ENCODE measurements at regions not wholly inside any gene's neighbourhood (a gene's known extent, or its start where the extent isn't known, plus 50 kb on each side); places are given as distances from the start of the nearest gene placed in this dataset.

DNA sequence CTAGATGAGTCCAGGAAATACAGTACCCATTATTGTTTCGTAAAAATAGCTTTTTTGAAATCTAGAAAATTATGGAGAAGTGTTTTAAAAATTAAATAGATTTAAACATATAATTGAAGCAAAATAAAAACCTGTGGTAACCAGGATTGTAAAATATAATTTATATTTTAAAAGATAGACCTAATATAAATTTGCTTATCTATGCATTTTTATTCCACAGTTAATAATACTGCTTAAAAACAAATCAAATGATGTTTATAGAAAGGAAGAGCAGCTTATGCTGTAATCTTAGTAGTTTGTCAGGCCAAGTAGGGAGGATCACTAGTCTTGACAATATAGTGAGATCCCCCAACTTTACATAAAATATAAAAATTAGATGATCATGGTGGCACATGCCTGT is 388.9 kb upstream of the CNTNAP5 start:
- CTCF ChIA-PET, result no interaction called here
- Histone ChIP-seq H3K36me3 (ENCODE audit: control insufficient read depth, insufficient read depth, low read length) (no peaks in the 10 kb centered on the region), H3K9me3 (ENCODE audit: control insufficient read depth, insufficient read depth, low read depth, low read length) (no peaks in the 10 kb centered on the region), H3K4me3 (ENCODE audit: low read depth in 2 of 2, low read length in 2 of 2) (no peak overlapping the region), H3K4me1 (ENCODE audit: control insufficient read depth, insufficient read depth, low read length) (no peaks in the 10 kb centered on the region), H3K27ac (ENCODE audit: low read length) (no peak overlapping the region), H3K27me3 (ENCODE audit: control insufficient read depth, insufficient read depth, low read length) (no peaks in the 10 kb centered on the region)
- no TSS peak for BruUV-seq (replicated peaks)
- DNase-seq (ENCODE audit: low read depth, low spot score) (no peak), ATAC-seq (no peak)
- POLR2A ChIA-PET, result no interaction called here
- TF ChIP-seq SIN3A (IDR thresholded peaks at IDR 0.05; ENCODE audit: borderline replicate concordance, insufficient read depth, low read depth, low read length), result no peak
- TF ChIP-seq POLR2AphosphoS5 (IDR thresholded peaks at IDR 0.05; ENCODE audit: low read depth, low read length), result no peak
- no peak for TF ChIP-seq TCF7L2 (IDR thresholded peaks at IDR 0.05; ENCODE audit: low read depth, low read length)
- TF ChIP-seq, protein P1, sequence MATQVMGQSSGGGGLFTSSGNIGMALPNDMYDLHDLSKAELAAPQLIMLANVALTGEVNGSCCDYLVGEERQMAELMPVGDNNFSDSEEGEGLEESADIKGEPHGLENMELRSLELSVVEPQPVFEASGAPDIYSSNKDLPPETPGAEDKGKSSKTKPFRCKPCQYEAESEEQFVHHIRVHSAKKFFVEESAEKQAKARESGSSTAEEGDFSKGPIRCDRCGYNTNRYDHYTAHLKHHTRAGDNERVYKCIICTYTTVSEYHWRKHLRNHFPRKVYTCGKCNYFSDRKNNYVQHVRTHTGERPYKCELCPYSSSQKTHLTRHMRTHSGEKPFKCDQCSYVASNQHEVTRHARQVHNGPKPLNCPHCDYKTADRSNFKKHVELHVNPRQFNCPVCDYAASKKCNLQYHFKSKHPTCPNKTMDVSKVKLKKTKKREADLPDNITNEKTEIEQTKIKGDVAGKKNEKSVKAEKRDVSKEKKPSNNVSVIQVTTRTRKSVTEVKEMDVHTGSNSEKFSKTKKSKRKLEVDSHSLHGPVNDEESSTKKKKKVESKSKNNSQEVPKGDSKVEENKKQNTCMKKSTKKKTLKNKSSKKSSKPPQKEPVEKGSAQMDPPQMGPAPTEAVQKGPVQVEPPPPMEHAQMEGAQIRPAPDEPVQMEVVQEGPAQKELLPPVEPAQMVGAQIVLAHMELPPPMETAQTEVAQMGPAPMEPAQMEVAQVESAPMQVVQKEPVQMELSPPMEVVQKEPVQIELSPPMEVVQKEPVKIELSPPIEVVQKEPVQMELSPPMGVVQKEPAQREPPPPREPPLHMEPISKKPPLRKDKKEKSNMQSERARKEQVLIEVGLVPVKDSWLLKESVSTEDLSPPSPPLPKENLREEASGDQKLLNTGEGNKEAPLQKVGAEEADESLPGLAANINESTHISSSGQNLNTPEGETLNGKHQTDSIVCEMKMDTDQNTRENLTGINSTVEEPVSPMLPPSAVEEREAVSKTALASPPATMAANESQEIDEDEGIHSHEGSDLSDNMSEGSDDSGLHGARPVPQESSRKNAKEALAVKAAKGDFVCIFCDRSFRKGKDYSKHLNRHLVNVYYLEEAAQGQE (IDR thresholded peaks at IDR 0.05; ENCODE audit: insufficient read depth in 1 of 2, low read depth in 2 of 2, low read length in 1 of 2), result no peak
- TF ChIP-seq, protein P2, sequence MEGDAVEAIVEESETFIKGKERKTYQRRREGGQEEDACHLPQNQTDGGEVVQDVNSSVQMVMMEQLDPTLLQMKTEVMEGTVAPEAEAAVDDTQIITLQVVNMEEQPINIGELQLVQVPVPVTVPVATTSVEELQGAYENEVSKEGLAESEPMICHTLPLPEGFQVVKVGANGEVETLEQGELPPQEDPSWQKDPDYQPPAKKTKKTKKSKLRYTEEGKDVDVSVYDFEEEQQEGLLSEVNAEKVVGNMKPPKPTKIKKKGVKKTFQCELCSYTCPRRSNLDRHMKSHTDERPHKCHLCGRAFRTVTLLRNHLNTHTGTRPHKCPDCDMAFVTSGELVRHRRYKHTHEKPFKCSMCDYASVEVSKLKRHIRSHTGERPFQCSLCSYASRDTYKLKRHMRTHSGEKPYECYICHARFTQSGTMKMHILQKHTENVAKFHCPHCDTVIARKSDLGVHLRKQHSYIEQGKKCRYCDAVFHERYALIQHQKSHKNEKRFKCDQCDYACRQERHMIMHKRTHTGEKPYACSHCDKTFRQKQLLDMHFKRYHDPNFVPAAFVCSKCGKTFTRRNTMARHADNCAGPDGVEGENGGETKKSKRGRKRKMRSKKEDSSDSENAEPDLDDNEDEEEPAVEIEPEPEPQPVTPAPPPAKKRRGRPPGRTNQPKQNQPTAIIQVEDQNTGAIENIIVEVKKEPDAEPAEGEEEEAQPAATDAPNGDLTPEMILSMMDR (IDR thresholded peaks at IDR 0.05), result no peak
- intact Hi-C loops (cut with micrococcal nuclease; ENCODE audit: unreplicated experiment) (no loop called here), in situ Hi-C loops (cut with HindIII; ENCODE audit: low pct_unique_long_range_greater_than_20kb, low sequenced_read_pairs) (no loop called here)

DNA sequence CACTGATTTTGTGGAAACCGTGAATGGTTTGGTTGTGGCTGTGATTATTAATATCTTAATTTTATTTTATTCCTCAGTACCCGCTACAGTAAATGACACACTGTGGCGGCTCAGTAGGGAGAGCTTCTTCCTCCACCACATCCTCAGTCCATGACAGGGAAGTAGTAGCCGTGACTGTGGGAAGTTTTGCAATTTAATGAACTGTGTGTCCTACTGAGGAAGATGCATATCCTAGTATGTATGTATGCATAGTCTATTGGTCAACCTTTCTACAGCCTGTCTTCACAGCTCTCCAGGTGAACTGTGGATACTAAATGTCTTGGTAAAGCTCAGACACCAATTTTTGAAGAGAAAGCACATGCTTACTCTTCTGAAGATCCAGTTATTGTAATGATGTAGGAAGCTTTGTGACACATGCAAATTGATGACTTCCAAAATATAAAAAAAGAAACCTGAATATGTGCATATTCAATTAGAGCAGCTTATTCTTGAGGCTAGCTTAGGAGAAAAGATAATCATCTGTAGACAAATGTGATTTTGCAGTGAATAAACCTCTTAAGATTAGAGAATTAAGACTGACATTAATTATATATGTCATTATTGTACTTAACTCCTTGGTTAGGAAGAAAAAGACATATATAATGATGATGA is 384.3 kb upstream of the CNTNAP5 start:
- in situ Hi-C loops (cut with HindIII; ENCODE audit: low pct_unique_long_range_greater_than_20kb, low sequenced_read_pairs), result no loop called here
- H3K9me3 ChIP-seq (ENCODE audit: control insufficient read depth, insufficient read depth, low read depth, low read length), result no peaks in the 10 kb centered on the region
- no peak overlapping the region for H3K27ac ChIP-seq (ENCODE audit: low read length)
- intact Hi-C loops (cut with micrococcal nuclease; ENCODE audit: unreplicated experiment), result no loop called here
- no peak overlapping the region for H3K4me3 ChIP-seq (ENCODE audit: low read depth in 2 of 2, low read length in 2 of 2)
- CTCF ChIA-PET, result no interaction called here
- POLR2A ChIA-PET, result no interaction called here
- DNase-seq (ENCODE audit: low read depth, low spot score) (no peak), ATAC-seq (no peak)
- H3K36me3 ChIP-seq (ENCODE audit: control insufficient read depth, insufficient read depth, low read length), result no peaks in the 10 kb centered on the region
- H3K4me1 ChIP-seq (ENCODE audit: control insufficient read depth, insufficient read depth, low read length), result no peaks in the 10 kb centered on the region
- no TSS peak for BruUV-seq (replicated peaks)
- no peak for TF ChIP-seq TCF7L2 (IDR thresholded peaks at IDR 0.05; ENCODE audit: low read depth, low read length)
- TF ChIP-seq SIN3A (IDR thresholded peaks at IDR 0.05; ENCODE audit: borderline replicate concordance, insufficient read depth, low read depth, low read length), result no peak
- TF ChIP-seq, protein P1 (IDR thresholded peaks at IDR 0.05; ENCODE audit: insufficient read depth in 1 of 2, low read depth in 2 of 2, low read length in 1 of 2), result no peak
- no peak for TF ChIP-seq POLR2AphosphoS5 (IDR thresholded peaks at IDR 0.05; ENCODE audit: low read depth, low read length)
- TF ChIP-seq, protein P2 (IDR thresholded peaks at IDR 0.05), result no peak
- no peaks in the 10 kb centered on the region for H3K27me3 ChIP-seq (ENCODE audit: control insufficient read depth, insufficient read depth, low read length)

Data from Panc1 (cell line).